NCI-H748 (cell line): ENCODE measurements at regions not wholly inside any gene's neighbourhood (a gene's known extent, or its start where the extent isn't known, plus 50 kb on each side); places are given as distances from the start of the nearest gene placed in this dataset.

ENCODE experiments used
- DNase-seq: peaks from one replicate; lab custom pipeline; 2025; ENCODE audit not compliant: unreplicated experiment; lab: John Stamatoyannopoulos, UW

- peak; percentile 94 for DNase-seq
These were observed 121.7 kb upstream of the RAD23B start for GRCh38 chr9:107161338-107161737.

- no peak for DNase-seq
These were observed 119.7 kb upstream of the RAD23B start for GRCh38 chr9:107163370-107163769.

- DNase-seq, result no peak
These were observed 113.3 kb upstream of the RAD23B start for GRCh38 chr9:107169796-107170195.

- no peak for DNase-seq
These were observed 112.3 kb upstream of the RAD23B start for GRCh38 chr9:107170801-107171200.

GRCh38 chr9:107172160-107172978 is 110.7 kb upstream of the RAD23B start:
- DNase-seq, result peak; percentile 87

- DNase-seq, result no peak
These were observed 110.1 kb upstream of the RAD23B start for GRCh38 chr9:107172979-107173347.

- DNase-seq, result no peak
These were observed 109.5 kb upstream of the RAD23B start for GRCh38 chr9:107173422-107174180.

- DNase-seq, result no peak
These were observed 108.6 kb upstream of the RAD23B start for GRCh38 chr9:107174441-107174840.

GRCh38 chr9:107175041-107175440 is 108.0 kb upstream of the RAD23B start:
- DNase-seq, result no peak

- DNase-seq, result no peak
These were observed 107.2 kb upstream of the RAD23B start for GRCh38 chr9:107175816-107176435.

- DNase-seq, result peak; percentile 51
These were observed 106.5 kb upstream of the RAD23B start for GRCh38 chr9:107176436-107177151.

- no peak for DNase-seq
These were observed 105.7 kb upstream of the RAD23B start for GRCh38 chr9:107177243-107177839.

GRCh38 chr9:107177857-107178256 is 105.2 kb upstream of the RAD23B start:
- DNase-seq, result peak; percentile 80

GRCh38 chr9:107178293-107178692 is 104.8 kb upstream of the RAD23B start:
- peak; percentile 77 for DNase-seq

GRCh38 chr9:107180206-107180605 is 102.9 kb upstream of the RAD23B start:
- no peak for DNase-seq

- no peak for DNase-seq
These were observed 99.9 kb upstream of the RAD23B start for GRCh38 chr9:107183176-107183575.

GRCh38 chr9:107188376-107188775 is 94.7 kb upstream of the RAD23B start:
- no peak for DNase-seq

GRCh38 chr9:107190061-107190935 is 92.8 kb upstream of the RAD23B start:
- DNase-seq, result peak; percentile 93

GRCh38 chr9:107190936-107191290 is 92.2 kb upstream of the RAD23B start:
- no peak for DNase-seq

GRCh38 chr9:107193251-107193650 is 89.8 kb upstream of the RAD23B start:
- no peak for DNase-seq
